ENCODE measurements at regions not wholly inside any gene's neighbourhood (a gene's known extent, or its start where the extent isn't known, plus 50 kb on each side); places are given as distances from the start of the nearest gene placed in this dataset.
A peak's percentile ranks its signal among the peaks of the same experiment; 100 is the strongest.
"Not testable (repeated sequence)": the region's sequence is repeated elsewhere in the genome, so short reads cannot be mapped to it uniquely, and the experiment has no call there.

GRCh38 chr1:178572604-178573003 lies 59.7 kb downstream of the TEX35 start:
- no peak for DNase-seq

GRCh38 chr1:178573330-178573729 lies 60.4 kb downstream of the TEX35 start:
- DNase-seq, result no peak

- DNase-seq, result no peak
These were observed 61.4 kb downstream of the TEX35 start for GRCh38 chr1:178574345-178574744.

- DNase-seq, result peak; percentile 31 to 35
These were observed 62.9 kb downstream of the TEX35 start for GRCh38 chr1:178575611-178576361.

GRCh38 chr1:178576841-178577240 lies 63.9 kb downstream of the TEX35 start:
- DNase-seq, result no peak

GRCh38 chr1:178577882-178578281 lies 65.0 kb downstream of the TEX35 start:
- DNase-seq, result no peak

GRCh38 chr1:178578541-178578940 lies 65.6 kb downstream of the TEX35 start:
- DNase-seq, result no peak

- no peak for DNase-seq
These were observed 66.2 kb downstream of the TEX35 start for GRCh38 chr1:178579095-178579494.

- DNase-seq, result no peak
These were observed 66.7 kb downstream of the TEX35 start for GRCh38 chr1:178579562-178579961.

- no peak for DNase-seq
These were observed 67.2 kb downstream of the TEX35 start for GRCh38 chr1:178580096-178580495.

GRCh38 chr1:178580876-178581275 lies 68.0 kb downstream of the TEX35 start:
- no peak for DNase-seq

- no peak for DNase-seq
These were observed 68.7 kb downstream of the TEX35 start for GRCh38 chr1:178581351-178582303.

GRCh38 chr1:178587096-178587495 lies 74.2 kb downstream of the TEX35 start:
- DNase-seq, result no peak

- no peak for DNase-seq
These were observed 75.1 kb downstream of the TEX35 start for GRCh38 chr1:178587975-178588374.

- not testable (repeated sequence) for DNase-seq
These were observed 76.1 kb downstream of the TEX35 start for GRCh38 chr1:178589042-178589441.

- not testable (repeated sequence) for DNase-seq
These were observed 78.9 kb downstream of the TEX35 start for GRCh38 chr1:178591811-178592210.

- DNase-seq, result no peak
These were observed 80.6 kb downstream of the TEX35 start for GRCh38 chr1:178593515-178593914.

GRCh38 chr1:178594133-178594532 lies 81.2 kb downstream of the TEX35 start:
- no peak for DNase-seq

GRCh38 chr1:178595491-178595890 lies 82.6 kb downstream of the TEX35 start:
- DNase-seq, result no peak

GRCh38 chr1:178599087-178599486 lies 86.2 kb downstream of the TEX35 start:
- DNase-seq, result no peak

GRCh38 chr1:178599745-178600144 lies 86.8 kb downstream of the TEX35 start:
- DNase-seq, result no peak

GRCh38 chr1:178603926-178604325 lies 91.0 kb downstream of the TEX35 start:
- no peak for DNase-seq

GRCh38 chr1:178606839-178607238 lies 93.9 kb downstream of the TEX35 start:
- DNase-seq, result no peak
